GM23338 (cell line): ENCODE measurements at regions not wholly inside any gene's neighbourhood (a gene's known extent, or its start where the extent isn't known, plus 50 kb on each side); places are given as distances from the start of the nearest gene placed in this dataset.

Experiments used
- ATAC-seq: fragments of 200-7000 bp; cut with Tn5 transposase; 3 replicates; pipeline ENCODE4 v1.9.1; 2020
- DNase-seq: peaks from one replicate; pipeline ENCODE4 v3.0.0-alpha.2; 2015; ENCODE audit warnings: low spot score
- H2AFZ ChIP-seq: fragments of 200-600 bp; sonication (generic); 2 replicates; pipeline ENCODE4 v1.8.0; 2016; ENCODE audit warnings: antibody characterized with exemption, mild to moderate bottlenecking, moderate library complexity
- H3F3A ChIP-seq: fragments of 200-600 bp; sonication (generic); replicated peaks from 2 replicates; pipeline ENCODE4 v1.8.0; 2017; ENCODE audit warnings: antibody characterized with exemption, mixed run types, low read depth
- H3K27ac ChIP-seq: fragments of 200-600 bp; sonication (generic); 2 replicates; pipeline ENCODE4 v1.6.1; 2016; ENCODE audit warnings: low read depth
- H3K27me3 ChIP-seq: fragments of 200-600 bp; sonication (generic); 2 replicates; pipeline ENCODE4 v1.8.0; 2016; ENCODE audit warnings: mild to moderate bottlenecking, mixed run types, moderate library complexity; ENCODE audit not compliant: insufficient read depth
- H3K36me3 ChIP-seq: fragments of 200-600 bp; sonication (generic); 2 replicates; pipeline ENCODE4 v1.8.0; 2016; ENCODE audit warnings: mild to moderate bottlenecking; ENCODE audit not compliant: insufficient read depth
- H3K4me1 ChIP-seq: fragments of 200-600 bp; sonication (generic); 2 replicates; pipeline ENCODE4 v1.8.0; 2016; ENCODE audit warnings: mild to moderate bottlenecking, moderate library complexity; ENCODE audit not compliant: insufficient read depth
- H3K4me2 ChIP-seq: fragments of 200-600 bp; sonication (generic); 2 replicates; pipeline ENCODE4 v1.7.1; 2017; ENCODE audit warnings: mixed run types
- H3K4me3 ChIP-seq: fragments of 200-600 bp; sonication (generic); 2 replicates; pipeline ENCODE4 v1.6.1; 2016; ENCODE audit warnings: mixed run types
- H3K79me2 ChIP-seq: fragments of 200-600 bp; sonication (generic); replicated peaks from 2 replicates; pipeline ENCODE4 v1.8.0; 2017; ENCODE audit warnings: mild to moderate bottlenecking; ENCODE audit not compliant: insufficient read depth
- H3K9me2 ChIP-seq: fragments of 200-600 bp; sonication (generic); 2 replicates; pipeline ENCODE4 v1.8.0; 2017; ENCODE audit not compliant: insufficient read depth
- H4K20me1 ChIP-seq: fragments of 200-600 bp; sonication (generic); replicated peaks from 2 replicates; pipeline ENCODE4 v1.8.0; 2017; ENCODE audit warnings: mild to moderate bottlenecking; ENCODE audit not compliant: insufficient read depth
- H3K27ac Mint-ChIP-seq: 2 replicates; pipeline ENCODE4 v1.8.0; 2020; ENCODE audit warnings: inconsistent platforms, mild to moderate bottlenecking, moderate library complexity, mixed read lengths
- H3K27me3 Mint-ChIP-seq: 3 replicates; pipeline ENCODE4 v1.8.0; 2022; ENCODE audit warnings: low read depth, mild to moderate bottlenecking, moderate library complexity, mixed read lengths, inconsistent platforms; ENCODE audit not compliant: insufficient read depth, poor library complexity
- H3K36me3 Mint-ChIP-seq: 3 replicates; pipeline ENCODE4 v1.8.0; 2021; ENCODE audit warnings: low read depth, mild to moderate bottlenecking, inconsistent platforms, moderate library complexity, mixed read lengths
- H3K4me1 Mint-ChIP-seq: 3 replicates; pipeline ENCODE4 v1.8.0; 2020; ENCODE audit warnings: mild to moderate bottlenecking, inconsistent platforms, mixed read lengths
- H3K4me3 Mint-ChIP-seq: 3 replicates; pipeline ENCODE4 v1.8.0; 2021; ENCODE audit warnings: moderate library complexity, mild to moderate bottlenecking, inconsistent platforms, mixed read lengths
- H3K9me3 Mint-ChIP-seq: 3 replicates; pipeline ENCODE4 v1.8.0; 2020; ENCODE audit warnings: moderate library complexity, mild to moderate bottlenecking, inconsistent platforms, mixed read lengths
- EZH2 ChIP-seq: fragments of 200-600 bp; sonication (generic); IDR thresholded peaks from one replicate; pipeline ENCODE4 v1.8.0; 2017; ENCODE audit warnings: antibody characterized with exemption, mild to moderate bottlenecking, low read depth; ENCODE audit not compliant: unreplicated experiment
- JUNB ChIP-seq: IDR thresholded peaks from one replicate; pipeline ENCODE4 v1.6.1; 2016; ENCODE audit warnings: antibody characterized with exemption; ENCODE audit not compliant: unreplicated experiment
- NANOG ChIP-seq: IDR thresholded peaks from 2 replicates; pipeline ENCODE4 v1.6.1; 2016; ENCODE audit warnings: antibody characterized with exemption, borderline replicate concordance
- STAT1 ChIP-seq: IDR thresholded peaks from one replicate; pipeline ENCODE4 v1.6.1; 2016; ENCODE audit warnings: antibody characterized with exemption; ENCODE audit not compliant: unreplicated experiment
- ZNF331 ChIP-seq: fragments of 250-450 bp; sonication (Bioruptor Pico); IDR thresholded peaks from 2 replicates; pipeline ENCODE4 v1.5.0; 2020; ENCODE audit warnings: low read depth, mild to moderate bottlenecking, moderate library complexity
- ZNF462 ChIP-seq: fragments of 250-450 bp; sonication (Bioruptor Pico); IDR thresholded peaks from 2 replicates; pipeline ENCODE4 v1.5.0; 2020; ENCODE audit warnings: mild to moderate bottlenecking, moderate library complexity

GRCh38 chr19:32203161-32203560 lies 142.2 kb upstream of the ZNF507 start:
- DNase-seq: no peak

More at GRCh38 chr19:32203161-32203560, 142.2 kb upstream of the ZNF507 start:
- H4K20me1 ChIP-seq: no peaks in the 10 kb centered on the region
- no peak for TF ChIP-seq STAT1
- no peak for TF ChIP-seq EZH2
- no peak for TF ChIP-seq NANOG
- TF ChIP-seq JUNB: no peak
- no peak for TF ChIP-seq ZNF331 (CRISPR knock-in tag)
- no peak for TF ChIP-seq ZNF462 (CRISPR knock-in tag)
- no peaks in the 10 kb centered on the region; the same call in 1 of the 3 replicates for H3K9me3 Mint-ChIP-seq
- no peaks in the 10 kb centered on the region for H3K27me3 Mint-ChIP-seq
- no peaks in the 10 kb centered on the region for H3K27me3 ChIP-seq
- no peaks in the 10 kb centered on the region for H3K79me2 ChIP-seq
- no peaks in the 10 kb centered on the region; the same call in 2 of the 3 replicates for H3K36me3 Mint-ChIP-seq
- no peaks in the 10 kb centered on the region for H3K4me1 ChIP-seq
- H2AFZ ChIP-seq: no peak overlapping the region
- H3K4me2 ChIP-seq: no peak overlapping the region
- peaks cover 2% of the 10 kb centered on the region; the same call in 1 of the 3 replicates for H3K4me1 Mint-ChIP-seq
- ATAC-seq: no peak
- no peak overlapping the region for H3K27ac ChIP-seq
- H3K4me3 ChIP-seq: no peak overlapping the region
- H3K9me2 ChIP-seq: no peaks in the 10 kb centered on the region; the same call in 1 of the 2 replicates
- no peaks in the 10 kb centered on the region for H3F3A ChIP-seq
- H3K36me3 ChIP-seq: no peaks in the 10 kb centered on the region
- no peak overlapping the region for H3K27ac Mint-ChIP-seq
- no peak overlapping the region for H3K4me3 Mint-ChIP-seq
